Suprapubic skin (tissue), 4 donors: ENCODE measurements at regions not wholly inside any gene's neighbourhood (a gene's known extent, or its start where the extent isn't known, plus 50 kb on each side); places are given as distances from the start of the nearest gene placed in this dataset.

Source experiments
- DNase-seq, 2 donors: peaks; one replicate each; pipeline ENCODE4 v3.0.0-alpha.2; 2019; ENCODE audit warnings: low spot score in 2 of 2
- H3K27ac ChIP-seq: fragments of 200-600 bp; sonication (generic); one replicate; pipeline ENCODE4 v1.5.1; 2019
- H3K27me3 ChIP-seq: fragments of 200-600 bp; sonication (generic); one replicate; pipeline ENCODE4 v1.5.1; 2019
- H3K36me3 ChIP-seq: fragments of 200-600 bp; sonication (generic); one replicate; pipeline ENCODE4 v1.5.1; 2019
- H3K4me1 ChIP-seq: fragments of 200-600 bp; sonication (generic); one replicate; pipeline ENCODE4 v1.5.1; 2019
- H3K4me3 ChIP-seq: fragments of 200-600 bp; sonication (generic); one replicate; pipeline ENCODE4 v1.5.1; 2019; ENCODE audit warnings: mild to moderate bottlenecking
- H3K9me3 ChIP-seq: fragments of 200-600 bp; sonication (generic); one replicate; pipeline ENCODE4 v1.5.1; 2019
- CTCF ChIP-seq, 2 donors: fragments of 200-600 bp in 1 of 2; fragments of 450-650 bp in 1 of 2; sonication (generic) in 1 of 2; IDR thresholded peaks; one replicate each; pipeline ENCODE4 v1.5.1; 2016 to 2019; ENCODE audit warnings: antibody characterized with exemption in 2 of 2, mild to moderate bottlenecking in 1 of 2, moderate library complexity in 1 of 2
- EP300 ChIP-seq: sonication (generic); formaldehyde crosslinking; IDR thresholded peaks from one replicate; pipeline ENCODE4 v1.6.1; 2017; ENCODE audit warnings: antibody characterized with exemption
- POLR2A ChIP-seq, 2 donors: fragments of 450-650 bp; IDR thresholded peaks; one replicate each; pipeline ENCODE4 v1.6.1; 2017; ENCODE audit warnings: antibody characterized with exemption in 2 of 2, mild to moderate bottlenecking in 2 of 2, moderate library complexity in 2 of 2
- POLR2AphosphoS5 ChIP-seq, 3 donors: sonication (generic); formaldehyde crosslinking; IDR thresholded peaks; one replicate each; pipeline ENCODE4 v1.6.1; 2017; ENCODE audit warnings: antibody characterized with exemption in 3 of 3
- WGBS: methylation state at CpG from one replicate; pipeline ENCODE4 v1.1.5; 2018; 5-methylcytosine and 5-hydroxymethylcytosine counted together

GRCh38 chr7:79952399-79952798 lies 182.2 kb upstream of the GNAI1 start:
- TF ChIP-seq CTCF (IDR thresholded peaks at IDR 0.05) (no peak), POLR2AphosphoS5 (IDR thresholded peaks at IDR 0.05) (no peak), EP300 (no peak), POLR2A (IDR thresholded peaks at IDR 0.05) (no peak)
- 64% methylated on average over 1 of the region's 1 CpG for WGBS
- H3K27me3 ChIP-seq: no peaks in the 10 kb centered on the region

GRCh38 chr7:79951415-79951814 lies 183.2 kb upstream of the GNAI1 start:
- H3K4me3 ChIP-seq: no peak overlapping the region
- H3K27ac ChIP-seq: no peak overlapping the region
- DNase-seq: no peak
- no peaks in the 10 kb centered on the region for H3K27me3 ChIP-seq
- TF ChIP-seq POLR2A (IDR thresholded peaks at IDR 0.05): no peak
- no peak for TF ChIP-seq CTCF (IDR thresholded peaks at IDR 0.05)
- TF ChIP-seq POLR2AphosphoS5 (IDR thresholded peaks at IDR 0.05): no peak
- TF ChIP-seq EP300: no peak
- no peaks in the 10 kb centered on the region for H3K36me3 ChIP-seq
- WGBS: 91% methylated on average over 2 of the region's 2 CpGs
- no peaks in the 10 kb centered on the region for H3K4me1 ChIP-seq
- peaks cover 5% of the 10 kb centered on the region for H3K9me3 ChIP-seq

More at GRCh38 chr7:79952399-79952798, 182.2 kb upstream of the GNAI1 start:
- no peaks in the 10 kb centered on the region for H3K4me1 ChIP-seq
- H3K36me3 ChIP-seq: no peaks in the 10 kb centered on the region
- DNase-seq: no peak
- H3K4me3 ChIP-seq: no peak overlapping the region
- H3K9me3 ChIP-seq: no peaks in the 10 kb centered on the region
- H3K27ac ChIP-seq: no peak overlapping the region

GRCh38 chr7:79949778-79950177 lies 184.9 kb upstream of the GNAI1 start:
- Histone ChIP-seq H3K27ac (no peak overlapping the region), H3K4me1 (no peaks in the 10 kb centered on the region), H3K9me3 (peaks cover 5% of the 10 kb centered on the region), H3K27me3 (no peaks in the 10 kb centered on the region), H3K4me3 (no peak overlapping the region), H3K36me3 (no peaks in the 10 kb centered on the region)
- 75% methylated on average over 3 of the region's 3 CpGs for WGBS
- TF ChIP-seq POLR2AphosphoS5 (IDR thresholded peaks at IDR 0.05) (no peak), POLR2A (IDR thresholded peaks at IDR 0.05) (no peak), CTCF (IDR thresholded peaks at IDR 0.05) (no peak), EP300 (no peak)
- no peak for DNase-seq

- DNase-seq: no peak
- 60% methylated on average over 3 of the region's 3 CpGs for WGBS
These were observed 198.2 kb upstream of the GNAI1 start for GRCh38 chr7:79936281-79936983.

More at GRCh38 chr7:79936281-79936983, 198.2 kb upstream of the GNAI1 start:
- Histone ChIP-seq H3K27me3 (no peaks in the 10 kb centered on the region), H3K4me3 (no peak overlapping the region), H3K27ac (no peak overlapping the region), H3K36me3 (no peaks in the 10 kb centered on the region), H3K9me3 (no peaks in the 10 kb centered on the region), H3K4me1 (no peaks in the 10 kb centered on the region)
- TF ChIP-seq POLR2A (IDR thresholded peaks at IDR 0.05) (no peak), EP300 (no peak), CTCF (IDR thresholded peaks at IDR 0.05) (no peak), POLR2AphosphoS5 (IDR thresholded peaks at IDR 0.05) (no peak)
